Neuronal stem cell (in vitro differentiated cells): ENCODE measurements at regions not wholly inside any gene's neighbourhood (a gene's known extent, or its start where the extent isn't known, plus 50 kb on each side); places are given as distances from the start of the nearest gene placed in this dataset.
A peak's percentile ranks its signal among the peaks of the same experiment; 100 is the strongest.

Experiments used
- DNase-seq: peaks from one replicate; pipeline ENCODE4 v3.0.0-alpha.2; 2013; ENCODE audit warnings: low spot score
- H2AFZ ChIP-seq: one replicate; pipeline ENCODE4 v1.6.1; 2013; ENCODE audit warnings: mild to moderate bottlenecking, low read length, inconsistent platforms
- H2AK5ac ChIP-seq: 2 replicates; pipeline ENCODE4 v1.6.1; 2013; ENCODE audit warnings: low read depth, mild to moderate bottlenecking, inconsistent platforms, low read length, moderate library complexity, mixed read lengths
- H2BK120ac ChIP-seq: 2 replicates; pipeline ENCODE4 v1.6.1; 2013; ENCODE audit warnings: low read depth, mild to moderate bottlenecking, inconsistent platforms, low read length, moderate library complexity, mixed read lengths
- H2BK12ac ChIP-seq: one replicate; pipeline ENCODE4 v1.6.1; 2013; ENCODE audit warnings: low read length, inconsistent platforms
- H2BK15ac ChIP-seq: 2 replicates; pipeline ENCODE4 v1.6.1; 2013; ENCODE audit warnings: mild to moderate bottlenecking, low read length, inconsistent platforms, mixed read lengths
- H2BK5ac ChIP-seq: one replicate; pipeline ENCODE4 v1.6.1; 2013; ENCODE audit warnings: inconsistent platforms, mild to moderate bottlenecking, low read length, moderate library complexity
- H3K14ac ChIP-seq: one replicate; pipeline ENCODE4 v1.6.1; 2013; ENCODE audit warnings: low read length, inconsistent platforms
- H3K18ac ChIP-seq: 2 replicates; pipeline ENCODE4 v1.6.1; 2013; ENCODE audit warnings: low read length, inconsistent platforms
- H3K23ac ChIP-seq: 2 replicates; pipeline ENCODE4 v1.6.1; 2013; ENCODE audit warnings: low read depth, mild to moderate bottlenecking, mixed read lengths, low read length, inconsistent platforms; ENCODE audit not compliant: poor library complexity
- H3K27ac ChIP-seq: replicated peaks from 3 replicates; pipeline ENCODE4 v1.5.1; 2013; ENCODE audit warnings: low read length, inconsistent platforms
- H3K27me3 ChIP-seq, 3 experiments: 2 replicates each; pipeline ENCODE4 v1.6.1; 2013; ENCODE audit warnings: low read length in 3 of 3, mild to moderate bottlenecking in 2 of 3, inconsistent platforms in 1 of 3, low read depth in 1 of 3, mixed read lengths in 1 of 3, moderate library complexity in 1 of 3; ENCODE audit not compliant: control insufficient read depth in 3 of 3, insufficient read depth in 3 of 3
- H3K36me3 ChIP-seq, 2 donors: replicated peaks in 1 of 2; 2 replicates each; pipeline ENCODE4 v1.6.1; 2013; ENCODE audit warnings: low read length in 2 of 2; ENCODE audit not compliant: control insufficient read depth in 2 of 2, insufficient read depth in 2 of 2
- H3K4ac ChIP-seq: 2 replicates; pipeline ENCODE4 v1.6.1; 2013; ENCODE audit warnings: inconsistent platforms, mild to moderate bottlenecking, low read length, moderate library complexity
- H3K4me1 ChIP-seq, 2 donors: 1 replicate in 1 of 2; 2 replicates in 1 of 2; pipeline ENCODE4 v1.6.1; 2013; ENCODE audit warnings: low read length in 2 of 2, low read depth in 1 of 2; ENCODE audit not compliant: control insufficient read depth in 2 of 2, insufficient read depth in 1 of 2
- H3K4me2 ChIP-seq: one replicate; pipeline ENCODE4 v1.6.1; 2013; ENCODE audit warnings: mild to moderate bottlenecking, low read length, inconsistent platforms; ENCODE audit not compliant: insufficient read depth, poor library complexity, severe bottlenecking
- H3K4me3 ChIP-seq, 2 donors: 2 replicates each; pipeline ENCODE4 v1.5.1; 2013; ENCODE audit warnings: low read length in 2 of 2, mild to moderate bottlenecking in 2 of 2, inconsistent platforms in 1 of 2, moderate library complexity in 1 of 2
- H3K79me1 ChIP-seq: one replicate; pipeline ENCODE4 v1.6.1; 2013; ENCODE audit warnings: low read depth, mild to moderate bottlenecking, inconsistent platforms, low read length, moderate library complexity
- H3K9ac ChIP-seq: one replicate; pipeline ENCODE4 v1.6.1; 2013; ENCODE audit warnings: mild to moderate bottlenecking, low read depth, low read length, inconsistent platforms; ENCODE audit not compliant: poor library complexity
- H3K9me3 ChIP-seq, 2 donors: replicated peaks in 1 of 2; 2 replicates each; pipeline versions ENCODE3 to v1.6.1; 2013; ENCODE audit warnings: low read length in 2 of 2, mild to moderate bottlenecking in 2 of 2, inconsistent platforms in 1 of 2, low read depth in 1 of 2, mixed read lengths in 1 of 2, moderate library complexity in 1 of 2; ENCODE audit not compliant: control insufficient read depth in 2 of 2, insufficient read depth in 1 of 2
- H4K8ac ChIP-seq: one replicate; pipeline ENCODE4 v1.6.1; 2013; ENCODE audit warnings: low read depth, mild to moderate bottlenecking, inconsistent platforms, low read length, moderate library complexity
- H4K91ac ChIP-seq: one replicate; pipeline ENCODE4 v1.6.1; 2013; ENCODE audit warnings: low read length, low read depth, mild to moderate bottlenecking, inconsistent platforms; ENCODE audit not compliant: poor library complexity
- WGBS, 2 donors: extraction: QIAGEN DNeasy Blood & Tissue Kit; methylation state at CpG; one replicate each; pipeline ENCODE4 v1.1.7; 2013; ENCODE audit warnings: missing lambda C conversion rate in 2 of 2, mixed read lengths in 1 of 2; ENCODE audit not compliant: insufficient read length in 2 of 2, insufficient replicate concordance in 1 of 2; ENCODE audit errors: extremely low coverage in 2 of 2; 5-methylcytosine and 5-hydroxymethylcytosine counted together

GRCh38 chr3:145531548-145531947 lies 629.4 kb downstream of the PLOD2 start:
- Histone ChIP-seq H3K79me1 (no peaks in the 10 kb centered on the region), H3K4me1 (no peaks in the 10 kb centered on the region), H2BK120ac (no peak overlapping the region), H3K9ac (no peak overlapping the region), H3K18ac (no peak overlapping the region), H3K23ac (no peak overlapping the region), H3K14ac (no peak overlapping the region), H2BK15ac (no peak overlapping the region), H3K27me3 (no peaks in the 10 kb centered on the region), H3K4me2 (no peak overlapping the region), H3K27ac (no peak overlapping the region), H3K36me3 (no peaks in the 10 kb centered on the region), H4K8ac (no peak overlapping the region), H2AFZ (no peak overlapping the region), H3K4ac (no peak overlapping the region), H4K91ac (no peak overlapping the region), H2BK5ac (no peak overlapping the region), H3K4me3 (no peak overlapping the region), H2BK12ac (no peak overlapping the region), H3K9me3 (no peaks in the 10 kb centered on the region), H2AK5ac (no peak overlapping the region)
- no CpG with 5 or more reads among the region's 1 CpG for WGBS, 2 donors
- no peak for DNase-seq

- Histone ChIP-seq H2AK5ac (no peak overlapping the region), H3K27ac (no peak overlapping the region), H3K4ac (no peak overlapping the region), H2BK120ac (no peak overlapping the region), H3K79me1 (no peaks in the 10 kb centered on the region), H3K4me2 (no peak overlapping the region), H3K18ac (no peak overlapping the region), H3K27me3 (no peaks in the 10 kb centered on the region), H3K9me3 (no peaks in the 10 kb centered on the region), H3K14ac (no peak overlapping the region), H2AFZ (no peak overlapping the region), H3K23ac (no peak overlapping the region), H2BK5ac (no peak overlapping the region), H4K91ac (no peak overlapping the region), H2BK12ac (no peak overlapping the region), H3K4me3 (no peak overlapping the region), H2BK15ac (no peak overlapping the region), H3K9ac (no peak overlapping the region), H3K36me3 (no peaks in the 10 kb centered on the region), H4K8ac (no peak overlapping the region), H3K4me1 (peaks cover 0 to 3% of the 10 kb centered on the region in 2 donors)
- DNase-seq, result no peak
- WGBS, 2 donors, result no CpG with 5 or more reads among the region's 1 CpG
These were observed 627.3 kb downstream of the PLOD2 start for GRCh38 chr3:145533696-145534095.

DNA sequence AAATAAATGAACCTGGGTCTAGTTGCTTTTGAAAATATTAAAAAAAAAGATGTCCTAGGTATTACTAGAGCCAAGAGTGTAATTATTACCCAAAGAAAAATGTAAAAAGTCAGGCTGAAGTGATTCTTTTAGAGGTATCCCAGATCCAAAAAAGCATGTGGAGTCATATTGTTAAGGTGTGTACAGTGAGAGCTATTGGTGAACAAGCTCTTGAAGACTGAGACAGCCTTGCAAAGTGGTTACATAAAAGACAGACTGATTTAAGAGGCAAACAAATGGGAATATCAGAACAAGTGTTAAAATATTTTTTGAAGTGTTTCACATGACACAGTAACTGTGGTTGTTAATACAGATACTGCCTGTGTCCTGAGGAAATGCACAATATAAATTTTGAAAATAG lies 624.5 kb downstream of the PLOD2 start:
- Histone ChIP-seq H3K14ac (no peak overlapping the region), H3K23ac (no peak overlapping the region), H2BK120ac (no peak overlapping the region), H2BK15ac (no peak overlapping the region), H4K8ac (no peak overlapping the region), H3K4me3 (no peak overlapping the region), H2BK12ac (no peak overlapping the region), H3K9ac (no peak overlapping the region), H3K4ac (no peak overlapping the region), H3K27me3 (no peaks in the 10 kb centered on the region), H3K18ac (no peak overlapping the region), H2BK5ac (no peak overlapping the region), H2AFZ (peak overlapping the region; percentile 41), H3K4me2 (no peak overlapping the region), H2AK5ac (no peak overlapping the region), H3K9me3 (no peaks in the 10 kb centered on the region), H4K91ac (no peak overlapping the region), H3K4me1 (peaks cover 0 to 3% of the 10 kb centered on the region in 2 donors), H3K79me1 (no peaks in the 10 kb centered on the region), H3K36me3 (no peaks in the 10 kb centered on the region), H3K27ac (no peak overlapping the region)
- no peak for DNase-seq

- no peak overlapping the region for H3K4me2 ChIP-seq
- WGBS, 2 donors, result no CpG with 5 or more reads among the region's 1 CpG
- no peak overlapping the region for H2BK12ac ChIP-seq
- no peak overlapping the region for H3K18ac ChIP-seq
- no peak overlapping the region for H2BK120ac ChIP-seq
- H2AK5ac ChIP-seq, result no peak overlapping the region
- H3K4me1 ChIP-seq, result peaks cover 0 to 5% of the 10 kb centered on the region in 2 donors
- H2BK15ac ChIP-seq, result no peak overlapping the region
- no peaks in the 10 kb centered on the region for H3K79me1 ChIP-seq
- H4K91ac ChIP-seq, result no peak overlapping the region
- H3K27me3 ChIP-seq, result no peaks in the 10 kb centered on the region
- H3K4me3 ChIP-seq, result no peak overlapping the region
- H3K23ac ChIP-seq, result no peak overlapping the region
- H3K9me3 ChIP-seq, result no peaks in the 10 kb centered on the region
- no peak for DNase-seq
- H2BK5ac ChIP-seq, result no peak overlapping the region
- no peak overlapping the region for H3K9ac ChIP-seq
- no peak overlapping the region for H3K4ac ChIP-seq
- no peak overlapping the region for H2AFZ ChIP-seq
- no peak overlapping the region for H3K27ac ChIP-seq
- H3K36me3 ChIP-seq, result no peaks in the 10 kb centered on the region
- H3K14ac ChIP-seq, result no peak overlapping the region
- no peak overlapping the region for H4K8ac ChIP-seq
These were observed 610.5 kb downstream of the PLOD2 start for GRCh38 chr3:145550522-145550921.
